GM12891 (cell line): ENCODE measurements at regions not wholly inside any gene's neighbourhood (a gene's known extent, or its start where the extent isn't known, plus 50 kb on each side); places are given as distances from the start of the nearest gene placed in this dataset.

ENCODE experiments used
- POLR2A ChIP-seq: IDR thresholded peaks from 2 replicates; pipeline ENCODE4 v1.6.1; 2011; ENCODE audit warnings: low read depth, low read length, control low read depth
- POLR2AphosphoS5 ChIP-seq: IDR thresholded peaks from 2 replicates; pipeline ENCODE4 v1.6.1; 2011; ENCODE audit warnings: low read depth, low read length, control low read depth
- TAF1 ChIP-seq: IDR thresholded peaks from 2 replicates; pipeline ENCODE4 v1.6.1; 2011; ENCODE audit warnings: low read depth, low read length, control low read depth

GRCh38 chr2:149648282-149649030 is 60.9 kb upstream of the MMADHC start:
- no peak for TF ChIP-seq POLR2AphosphoS5
- TF ChIP-seq POLR2A, result no peak
- no peak for TF ChIP-seq TAF1
